Activated naive CD4-positive, alpha-beta T cell treated with anti-CD3 and anti-CD28 coated beads for 36 hours (primary cell): ENCODE measurements at regions not wholly inside any gene's neighbourhood (a gene's known extent, or its start where the extent isn't known, plus 50 kb on each side); places are given as distances from the start of the nearest gene placed in this dataset.
A peak's percentile ranks its signal among the peaks of the same experiment; 100 is the strongest.

Experiments
- CTCF ChIA-PET: fragments of 350-600 bp; sonication (Branson Sonifier 250); formaldehyde crosslinking; loops from one replicate; lab custom pipeline; 2021; ENCODE audit warnings: antibody characterized with exemption; lab: Charles Lee
- DNase-seq: peaks from one replicate; pipeline ENCODE4 v3.0.0-alpha.2; 2020
- H3K27ac Mint-ChIP-seq: one replicate; pipeline ENCODE4 v1.8.0; 2021; ENCODE audit warnings: mild to moderate bottlenecking, mixed read lengths
- H3K27me3 Mint-ChIP-seq: one replicate; pipeline ENCODE4 v1.8.0; 2021; ENCODE audit warnings: low read depth, mixed read lengths
- H3K36me3 Mint-ChIP-seq: one replicate; pipeline ENCODE4 v1.8.0; 2021; ENCODE audit warnings: low read depth, mixed read lengths
- H3K4me1 Mint-ChIP-seq: one replicate; pipeline ENCODE4 v1.8.0; 2021; ENCODE audit warnings: low read depth, mixed read lengths
- H3K4me3 Mint-ChIP-seq: one replicate; pipeline ENCODE4 v1.8.0; 2021; ENCODE audit warnings: mild to moderate bottlenecking, moderate library complexity, mixed read lengths
- H3K9me3 Mint-ChIP-seq: one replicate; pipeline ENCODE4 v1.8.0; 2021; ENCODE audit warnings: mixed read lengths
- intact Hi-C: fragments of 100-400 bp; cut with micrococcal nuclease; formaldehyde crosslinking; loops from one replicate; pipeline ENCODE4 v1.15.1; 2023

DNA sequence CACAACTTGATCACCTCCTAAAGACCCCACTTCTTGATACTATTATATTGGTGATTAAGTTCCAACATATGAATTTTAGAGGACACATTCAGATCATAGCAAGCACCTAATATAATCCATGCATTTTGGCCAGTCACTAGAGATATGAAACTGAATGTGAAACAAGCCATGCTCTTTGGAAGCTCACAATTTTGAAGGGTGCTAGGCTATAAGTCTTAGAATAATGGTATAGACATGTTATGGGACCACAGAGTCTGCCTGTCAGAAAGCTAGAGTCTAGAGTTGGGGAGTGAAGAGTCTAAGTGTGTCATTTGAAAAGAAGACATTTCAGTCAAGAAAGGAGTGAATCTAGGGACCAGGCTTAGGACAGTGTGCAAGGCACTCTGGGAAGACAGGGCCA, 186.4 kb upstream of the SLC24A5 start:
- Mint-ChIP-seq H3K9me3 (no peaks in the 10 kb centered on the region), H3K4me3 (no peak overlapping the region), H3K4me1 (no peaks in the 10 kb centered on the region), H3K27me3 (peaks cover 9% of the 10 kb centered on the region), H3K27ac (no peak overlapping the region), H3K36me3 (no peaks in the 10 kb centered on the region)
- DNase-seq, result no peak
- CTCF ChIA-PET, result no interaction called here
- intact Hi-C loops, result no loop called here

DNA sequence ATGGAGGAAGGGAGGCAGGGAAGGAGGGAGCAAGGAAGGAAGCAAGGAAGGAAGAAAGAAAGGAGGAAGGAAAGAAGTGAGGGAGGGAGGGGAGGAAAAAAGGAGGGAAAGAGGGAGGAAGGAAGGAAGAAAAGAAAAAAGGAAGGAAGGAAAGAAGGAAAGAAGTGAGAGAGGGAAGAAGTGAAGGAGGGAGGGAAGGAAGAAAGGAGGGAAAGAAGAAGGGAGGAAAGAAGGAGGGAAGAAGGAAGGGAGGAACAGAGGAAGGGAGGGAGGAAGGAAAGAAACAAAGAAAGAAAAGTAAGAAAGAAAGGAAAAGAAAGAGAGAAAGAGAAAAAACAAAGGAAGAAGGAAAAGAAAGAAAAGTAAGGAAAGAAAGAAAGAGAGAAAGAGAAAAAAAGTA, 183.0 kb upstream of the SLC24A5 start:
- DNase-seq, result no peak
- Mint-ChIP-seq H3K4me1 (no peaks in the 10 kb centered on the region), H3K36me3 (no peaks in the 10 kb centered on the region), H3K4me3 (no peak overlapping the region), H3K27ac (no peak overlapping the region), H3K9me3 (no peaks in the 10 kb centered on the region), H3K27me3 (peaks cover 9% of the 10 kb centered on the region)
- CTCF ChIA-PET, result no interaction called here
- intact Hi-C loops, result no loop called here

DNA sequence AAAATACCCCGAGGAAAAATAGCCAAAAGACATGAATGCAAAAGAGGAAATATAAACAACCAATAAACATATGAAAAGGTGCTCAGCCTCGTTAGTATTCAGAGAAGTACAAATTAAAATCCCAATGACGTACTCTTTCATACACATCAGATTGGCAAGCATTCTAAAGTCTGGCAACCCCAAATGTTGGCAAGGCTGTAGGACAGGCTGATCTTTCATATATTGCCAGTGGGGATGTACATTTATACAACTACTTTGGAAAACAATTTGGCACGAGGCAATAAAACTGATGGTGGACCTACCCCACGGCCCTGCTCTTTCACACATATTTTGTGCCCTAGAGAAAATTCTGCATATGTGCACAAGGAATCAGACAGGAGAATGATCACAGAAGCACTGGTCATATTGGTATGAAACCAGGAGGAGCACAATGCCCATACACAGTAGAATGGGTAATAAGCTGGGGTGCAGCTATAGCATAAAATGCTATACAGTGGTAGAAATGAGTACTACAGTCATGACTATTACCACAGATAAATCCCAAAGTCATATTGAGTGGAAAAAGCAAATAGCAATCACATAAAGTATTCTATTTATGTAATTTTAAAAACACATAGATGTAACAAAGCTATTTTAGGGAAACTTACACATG, 176.0 kb upstream of the SLC24A5 start:
- H3K4me1 Mint-ChIP-seq, result no peaks in the 10 kb centered on the region
- DNase-seq, result no peak
- no peak overlapping the region for H3K4me3 Mint-ChIP-seq
- CTCF ChIA-PET, result no interaction called here
- no peak overlapping the region for H3K27ac Mint-ChIP-seq
- no peaks in the 10 kb centered on the region for H3K36me3 Mint-ChIP-seq
- H3K9me3 Mint-ChIP-seq, result no peaks in the 10 kb centered on the region
- peaks cover 2% of the 10 kb centered on the region for H3K27me3 Mint-ChIP-seq
- intact Hi-C loops, result no loop called here

DNA sequence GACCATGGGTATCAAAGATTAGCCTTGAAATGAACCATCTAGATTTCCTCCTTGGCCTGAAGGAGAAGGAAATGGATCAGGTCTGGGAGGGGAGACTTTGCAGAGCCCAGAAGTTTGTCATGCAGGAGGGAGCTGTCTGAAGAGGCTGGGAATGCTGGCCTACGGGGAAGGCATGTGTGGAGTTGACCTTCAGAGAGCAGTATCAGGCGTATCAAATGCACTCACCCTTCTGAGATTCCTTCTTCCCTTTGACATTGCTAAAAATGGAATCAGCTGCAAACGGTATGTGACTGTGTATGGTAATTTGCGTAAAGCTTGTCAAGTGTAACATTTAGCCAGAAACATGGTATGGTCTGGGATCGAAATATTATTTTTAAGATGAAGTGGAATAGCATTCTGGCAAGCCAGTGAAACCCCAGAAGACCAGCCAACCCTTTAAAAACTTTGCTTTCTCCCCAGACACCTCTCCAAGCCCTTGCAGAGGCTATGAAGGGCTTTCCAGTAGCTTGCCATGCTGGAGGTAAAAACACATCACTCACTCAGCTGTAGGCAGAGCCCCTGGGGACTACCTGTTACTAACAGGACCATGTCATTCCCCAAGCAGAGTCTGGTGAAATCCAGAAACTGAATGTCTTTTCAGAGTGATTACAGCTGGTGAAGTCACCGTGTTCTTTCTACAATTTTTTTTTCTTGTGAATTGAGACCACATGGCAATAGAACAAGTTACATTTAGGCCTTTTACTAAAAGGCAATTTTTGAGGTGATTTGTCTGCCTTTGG, 174.7 kb upstream of the SLC24A5 start:
- H3K36me3 Mint-ChIP-seq, result no peaks in the 10 kb centered on the region
- no peak overlapping the region for H3K27ac Mint-ChIP-seq
- H3K27me3 Mint-ChIP-seq, result peaks cover 2% of the 10 kb centered on the region
- H3K9me3 Mint-ChIP-seq, result no peaks in the 10 kb centered on the region
- DNase-seq, result no peak
- CTCF ChIA-PET, result no interaction called here
- intact Hi-C loops, result no loop called here
- H3K4me1 Mint-ChIP-seq, result no peaks in the 10 kb centered on the region
- H3K4me3 Mint-ChIP-seq, result no peak overlapping the region

DNA sequence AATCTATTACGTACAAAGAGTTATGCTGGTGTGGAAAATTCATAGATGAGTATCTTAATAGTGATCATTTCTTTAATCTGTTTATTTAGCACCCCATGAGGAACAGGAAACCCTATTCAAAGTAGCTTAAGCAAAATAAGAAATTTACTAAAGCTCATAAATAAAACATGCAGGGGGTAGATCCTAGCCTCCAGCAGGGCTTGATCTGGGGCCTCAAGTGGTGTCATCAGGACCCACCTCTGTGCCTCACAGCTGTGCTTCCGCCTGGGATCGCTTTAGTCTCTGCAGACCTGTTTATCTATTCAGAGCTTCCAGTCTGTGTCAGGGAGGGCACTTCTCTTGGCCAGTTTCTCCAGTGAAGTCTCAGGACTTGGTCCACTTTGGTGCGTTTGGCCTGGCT, 171.0 kb upstream of the SLC24A5 start:
- DNase-seq, result no peak
- CTCF ChIA-PET, result no interaction called here
- Mint-ChIP-seq H3K27me3 (peaks cover 2% of the 10 kb centered on the region), H3K36me3 (no peaks in the 10 kb centered on the region), H3K4me1 (no peaks in the 10 kb centered on the region), H3K4me3 (no peak overlapping the region), H3K9me3 (no peaks in the 10 kb centered on the region), H3K27ac (no peak overlapping the region)
- intact Hi-C loops, result no loop called here

DNA sequence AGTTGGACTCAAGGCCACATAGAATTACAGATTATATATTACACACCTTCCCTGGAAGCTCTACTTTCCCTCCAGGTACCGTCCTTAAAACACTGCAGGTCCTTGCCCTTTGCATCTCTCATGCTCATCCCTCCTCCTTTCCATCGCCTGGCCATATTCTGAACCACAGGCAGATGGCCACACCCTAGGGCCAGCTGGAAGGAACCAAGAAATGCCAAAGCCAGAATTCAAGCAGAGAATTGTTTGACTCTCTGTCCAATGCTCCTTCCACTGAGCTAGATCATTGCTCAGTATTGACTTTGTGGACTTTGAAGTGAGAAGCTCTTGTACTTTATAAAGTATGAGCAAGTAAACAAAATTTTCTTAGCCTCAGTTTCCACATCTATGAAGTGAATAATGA, 170.3 kb upstream of the SLC24A5 start:
- CTCF ChIA-PET, result no interaction called here
- H3K4me1 Mint-ChIP-seq, result no peaks in the 10 kb centered on the region
- no peaks in the 10 kb centered on the region for H3K36me3 Mint-ChIP-seq
- intact Hi-C loops, result no loop called here
- no peak overlapping the region for H3K27ac Mint-ChIP-seq
- no peak overlapping the region for H3K4me3 Mint-ChIP-seq
- no peak for DNase-seq
- no peaks in the 10 kb centered on the region for H3K9me3 Mint-ChIP-seq
- peaks cover 2% of the 10 kb centered on the region for H3K27me3 Mint-ChIP-seq

DNA sequence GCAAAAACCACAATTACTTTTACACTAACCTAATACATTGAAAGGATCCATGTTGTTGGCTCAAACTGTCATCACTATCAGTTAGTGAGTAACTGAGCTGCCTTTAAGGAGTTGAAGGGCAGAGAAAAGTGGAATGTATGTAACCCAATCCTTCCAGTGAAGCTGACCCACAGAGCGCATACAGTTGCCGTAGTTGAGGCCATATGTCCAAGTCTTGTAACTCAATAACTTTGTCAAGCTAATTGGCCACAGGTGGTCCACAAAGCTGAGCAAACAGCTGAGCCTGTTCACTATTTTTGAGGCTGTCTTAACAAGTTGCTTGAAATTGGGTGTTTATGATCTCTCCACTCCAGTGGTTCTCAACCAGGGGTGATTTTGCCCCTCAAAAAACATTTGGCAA, 169.0 kb upstream of the SLC24A5 start:
- Mint-ChIP-seq H3K4me1 (no peaks in the 10 kb centered on the region), H3K9me3 (no peaks in the 10 kb centered on the region), H3K27ac (no peak overlapping the region), H3K4me3 (no peak overlapping the region), H3K36me3 (no peaks in the 10 kb centered on the region), H3K27me3 (peaks cover 2% of the 10 kb centered on the region)
- no peak for DNase-seq
- CTCF ChIA-PET, result no interaction called here
- intact Hi-C loops, result no loop called here

DNA sequence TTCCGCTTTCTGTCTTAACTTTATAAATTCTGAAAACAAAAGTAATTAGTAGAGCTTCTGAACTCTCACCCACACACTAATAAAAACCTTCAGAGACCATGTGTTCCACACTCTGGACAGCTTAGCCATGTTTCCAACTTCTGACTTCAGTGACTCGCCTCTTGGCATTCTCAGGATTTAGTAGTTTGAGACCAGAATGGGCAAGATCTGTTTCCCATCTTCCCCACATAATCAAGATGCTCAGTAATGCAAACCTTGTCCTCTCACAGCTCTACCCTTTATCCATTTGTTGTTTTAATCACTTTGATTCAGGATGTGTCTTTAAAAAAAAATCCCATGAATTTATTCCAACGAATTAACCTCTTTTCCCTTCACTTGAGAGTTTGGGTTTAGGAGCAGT, 166.6 kb upstream of the SLC24A5 start:
- H3K36me3 Mint-ChIP-seq, result no peaks in the 10 kb centered on the region
- H3K4me3 Mint-ChIP-seq, result no peak overlapping the region
- H3K27ac Mint-ChIP-seq, result no peak overlapping the region
- H3K9me3 Mint-ChIP-seq, result no peaks in the 10 kb centered on the region
- CTCF ChIA-PET, result no interaction called here
- intact Hi-C loops, result no loop called here
- H3K4me1 Mint-ChIP-seq, result no peaks in the 10 kb centered on the region
- DNase-seq, result no peak
- peaks cover 2% of the 10 kb centered on the region for H3K27me3 Mint-ChIP-seq

DNA sequence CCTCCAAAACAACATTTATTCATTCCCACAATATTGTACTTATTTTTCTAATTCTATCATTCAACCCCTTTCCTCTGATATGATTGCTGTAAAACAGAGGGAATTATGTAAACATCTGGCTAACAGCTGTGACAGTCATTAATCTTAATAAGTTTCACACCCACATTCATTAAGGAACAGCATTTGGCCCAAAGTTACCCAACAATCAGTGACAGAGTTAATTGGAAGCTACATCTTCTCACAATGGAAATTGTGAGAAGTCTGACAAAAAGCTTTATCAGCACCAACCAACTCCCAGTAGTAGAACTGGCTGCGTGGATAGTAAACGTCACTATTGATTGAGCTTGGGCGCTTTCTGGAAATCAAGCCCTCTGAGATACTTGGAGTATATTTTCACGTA, 165.8 kb upstream of the SLC24A5 start:
- intact Hi-C loops, result no loop called here
- H3K27me3 Mint-ChIP-seq, result peaks cover 7% of the 10 kb centered on the region
- DNase-seq, result no peak
- CTCF ChIA-PET, result interaction anchor here (0.8 kb wide), 1 partner anchor 485 kb away, joined by 5 read pairs; no protein-coding TSS in a partner anchor
- no peaks in the 10 kb centered on the region for H3K9me3 Mint-ChIP-seq
- H3K27ac Mint-ChIP-seq, result no peak overlapping the region
- H3K4me3 Mint-ChIP-seq, result no peak overlapping the region
- H3K36me3 Mint-ChIP-seq, result no peaks in the 10 kb centered on the region
- H3K4me1 Mint-ChIP-seq, result no peaks in the 10 kb centered on the region

DNA sequence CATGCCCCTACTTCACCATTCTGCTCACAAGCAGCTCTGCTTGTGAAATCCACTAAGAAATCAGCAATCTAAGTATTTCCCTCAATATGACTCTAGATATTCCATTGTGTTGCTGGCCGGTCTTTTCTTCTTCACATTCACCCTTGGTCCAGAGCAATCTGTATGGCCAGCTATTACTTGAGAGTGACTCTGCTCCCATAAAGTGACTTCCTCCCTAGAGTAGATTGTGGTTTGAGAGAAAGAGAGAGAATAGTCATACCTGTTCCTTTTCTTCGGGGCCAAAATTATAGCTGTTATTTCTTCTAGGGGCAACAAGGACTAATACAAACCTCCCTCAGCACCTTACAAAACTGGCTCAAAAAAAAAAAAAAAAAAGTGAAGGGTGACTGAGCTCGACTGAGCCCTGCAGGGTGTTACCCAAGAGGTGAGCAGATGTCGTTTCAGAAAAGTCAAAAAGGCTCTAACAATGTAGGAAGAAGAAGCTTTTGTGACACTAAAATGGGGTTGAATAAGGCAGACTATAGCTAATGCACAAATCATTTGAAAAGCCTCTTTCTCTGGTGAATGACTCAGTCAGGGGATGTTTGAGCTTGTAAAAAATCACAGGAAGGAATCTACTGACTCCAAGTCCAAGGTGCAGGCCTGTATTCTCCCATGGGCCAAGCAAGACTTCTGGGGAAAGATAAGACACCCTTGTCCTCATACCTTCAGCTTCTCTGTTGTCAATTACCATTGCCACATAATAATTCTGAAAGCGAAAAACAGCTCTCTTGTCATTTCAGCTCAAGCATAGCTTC, 161.0 kb upstream of the SLC24A5 start:
- no peak for DNase-seq
- Mint-ChIP-seq H3K4me3 (no peak overlapping the region), H3K4me1 (peaks cover 7% of the 10 kb centered on the region), H3K36me3 (no peaks in the 10 kb centered on the region), H3K27ac (no peak overlapping the region), H3K9me3 (no peaks in the 10 kb centered on the region), H3K27me3 (peaks cover 17% of the 10 kb centered on the region)
- intact Hi-C loops, result no loop called here
- CTCF ChIA-PET, result no interaction called here

DNA sequence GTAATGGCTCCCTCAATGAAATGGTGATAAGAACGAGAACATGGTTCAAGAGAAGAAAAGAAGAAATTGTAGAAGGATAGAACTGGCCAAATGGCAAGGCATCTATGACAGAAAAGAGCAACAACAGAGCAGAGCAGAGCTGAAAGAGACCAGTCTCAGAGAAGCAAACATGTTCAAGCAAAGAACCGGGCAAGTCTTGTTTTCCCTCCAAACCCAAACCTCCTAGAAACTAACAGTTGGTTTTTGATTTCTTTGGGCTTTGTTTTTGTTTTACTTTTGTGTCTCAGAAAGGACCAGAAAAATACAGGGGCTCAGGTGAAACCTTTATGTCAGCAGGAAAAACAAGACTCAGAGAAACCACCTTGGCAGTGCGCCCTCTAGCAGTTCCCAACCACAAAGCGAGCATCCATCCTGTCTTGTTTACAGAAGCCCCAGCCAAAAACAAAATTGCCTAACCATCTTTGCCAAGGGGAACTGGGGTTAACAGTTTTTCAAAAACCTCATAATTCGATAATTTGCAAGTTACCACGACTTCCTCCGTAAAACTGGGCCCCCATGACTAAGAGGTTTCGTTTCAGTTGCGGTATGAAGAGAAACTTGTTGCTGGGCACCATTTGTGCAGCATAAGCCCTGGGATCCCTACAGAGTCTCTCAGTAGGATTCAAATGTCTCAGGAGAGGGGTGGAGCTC, 159.2 kb upstream of the SLC24A5 start:
- Mint-ChIP-seq H3K36me3 (no peaks in the 10 kb centered on the region), H3K27me3 (peaks cover 17% of the 10 kb centered on the region), H3K9me3 (no peaks in the 10 kb centered on the region), H3K4me1 (peaks cover 7% of the 10 kb centered on the region), H3K27ac (no peak overlapping the region), H3K4me3 (no peak overlapping the region)
- CTCF ChIA-PET, result no interaction called here
- DNase-seq, result peak; percentile 9
- intact Hi-C loops, result no loop called here

DNA sequence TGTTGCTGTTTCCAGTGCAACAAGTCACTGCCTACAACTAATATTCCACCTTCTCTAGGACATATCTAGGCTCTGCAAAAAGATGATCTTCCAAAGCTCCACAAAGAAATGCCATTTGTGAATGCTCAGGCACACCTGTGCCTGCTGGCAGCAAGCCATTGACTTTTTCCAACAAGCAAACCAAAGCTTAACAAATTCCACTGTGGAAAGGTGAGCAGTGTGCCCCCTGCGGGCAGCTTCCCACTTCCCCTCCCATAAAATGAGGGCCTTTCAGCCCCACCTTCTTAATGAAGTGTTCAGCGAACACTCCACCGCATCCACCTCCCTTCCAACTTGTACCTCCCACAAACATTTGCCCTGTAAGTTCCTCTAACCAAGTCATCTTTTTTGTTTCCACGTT, 157.5 kb upstream of the SLC24A5 start:
- Mint-ChIP-seq H3K9me3 (no peaks in the 10 kb centered on the region), H3K27me3 (peaks cover 17% of the 10 kb centered on the region), H3K4me3 (no peak overlapping the region), H3K36me3 (no peaks in the 10 kb centered on the region), H3K27ac (no peak overlapping the region), H3K4me1 (peaks cover 7% of the 10 kb centered on the region)
- intact Hi-C loops, result no loop called here
- DNase-seq, result no peak
- CTCF ChIA-PET, result no interaction called here
